ENCODE measurements at regions not wholly inside any gene's neighbourhood (a gene's known extent, or its start where the extent isn't known, plus 50 kb on each side); places are given as distances from the start of the nearest gene placed in this dataset.

DNA sequence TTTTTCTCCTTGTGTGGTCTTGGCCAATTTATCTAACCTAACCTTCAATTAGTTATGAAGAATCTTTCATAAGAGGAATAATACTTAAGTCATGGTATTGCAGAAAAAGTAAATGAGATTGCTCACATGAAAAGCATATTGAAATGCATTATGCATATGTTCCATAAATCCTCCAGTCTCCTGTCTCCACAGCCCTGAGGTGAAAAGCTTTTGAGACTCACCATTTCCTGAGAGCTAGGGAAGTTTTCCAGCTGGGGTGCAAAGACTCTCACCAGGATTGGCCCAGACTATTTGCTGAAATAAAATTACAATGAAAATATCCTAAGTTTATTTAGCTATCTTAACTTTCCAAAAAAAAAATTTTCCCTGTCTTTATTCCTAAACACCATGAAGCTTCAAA lies 723.8 kb upstream of the FLRT2 start:
- Histone ChIP-seq H3K79me2 (replicated peaks; ENCODE audit: insufficient read depth) (no peaks in the 10 kb centered on the region), H3K4me2 (no peak overlapping the region), H3K27ac (ENCODE audit: low read depth) (no peak overlapping the region), H4K20me1 (replicated peaks; ENCODE audit: insufficient read depth) (no peaks in the 10 kb centered on the region), H3K4me3 (no peak overlapping the region), H3K27me3 (ENCODE audit: insufficient read depth) (no peaks in the 10 kb centered on the region), H3F3A (replicated peaks; ENCODE audit: low read depth) (no peaks in the 10 kb centered on the region), H3K36me3 (ENCODE audit: insufficient read depth) (no peaks in the 10 kb centered on the region), H3K9me2 (ENCODE audit: insufficient read depth) (no peaks in the 10 kb centered on the region; the same call in 1 of the 2 replicates), H3K4me1 (ENCODE audit: insufficient read depth) (no peaks in the 10 kb centered on the region), H2AFZ (no peak overlapping the region)
- no peak for ATAC-seq
- Mint-ChIP-seq H3K9me3 (no peaks in the 10 kb centered on the region), H3K4me1 (no peaks in the 10 kb centered on the region), H3K27ac (no peak overlapping the region), H3K27me3 (ENCODE audit: insufficient read depth, low read depth, poor library complexity) (no peaks in the 10 kb centered on the region), H3K4me3 (no peak overlapping the region), H3K36me3 (ENCODE audit: low read depth) (no peaks in the 10 kb centered on the region)
- DNase-seq (ENCODE audit: low spot score) = no peak
- TF ChIP-seq, protein P1, sequence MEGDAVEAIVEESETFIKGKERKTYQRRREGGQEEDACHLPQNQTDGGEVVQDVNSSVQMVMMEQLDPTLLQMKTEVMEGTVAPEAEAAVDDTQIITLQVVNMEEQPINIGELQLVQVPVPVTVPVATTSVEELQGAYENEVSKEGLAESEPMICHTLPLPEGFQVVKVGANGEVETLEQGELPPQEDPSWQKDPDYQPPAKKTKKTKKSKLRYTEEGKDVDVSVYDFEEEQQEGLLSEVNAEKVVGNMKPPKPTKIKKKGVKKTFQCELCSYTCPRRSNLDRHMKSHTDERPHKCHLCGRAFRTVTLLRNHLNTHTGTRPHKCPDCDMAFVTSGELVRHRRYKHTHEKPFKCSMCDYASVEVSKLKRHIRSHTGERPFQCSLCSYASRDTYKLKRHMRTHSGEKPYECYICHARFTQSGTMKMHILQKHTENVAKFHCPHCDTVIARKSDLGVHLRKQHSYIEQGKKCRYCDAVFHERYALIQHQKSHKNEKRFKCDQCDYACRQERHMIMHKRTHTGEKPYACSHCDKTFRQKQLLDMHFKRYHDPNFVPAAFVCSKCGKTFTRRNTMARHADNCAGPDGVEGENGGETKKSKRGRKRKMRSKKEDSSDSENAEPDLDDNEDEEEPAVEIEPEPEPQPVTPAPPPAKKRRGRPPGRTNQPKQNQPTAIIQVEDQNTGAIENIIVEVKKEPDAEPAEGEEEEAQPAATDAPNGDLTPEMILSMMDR (conservative IDR thresholded peaks at IDR 0.05; ENCODE audit: low read depth in 2 of 2) = no peak
- TF ChIP-seq ZNF114 (CRISPR knock-in tag; IDR thresholded peaks at IDR 0.05) (no peak), EZH2phosphoT487 (IDR thresholded peaks at IDR 0.05; ENCODE audit: unreplicated experiment) (no peak), CREB1 (CRISPR knock-in tag; IDR thresholded peaks at IDR 0.05; ENCODE audit: low read depth) (no peak), STAT1 (IDR thresholded peaks at IDR 0.05; ENCODE audit: unreplicated experiment) (no peak), POLR2AphosphoS5 (IDR thresholded peaks at IDR 0.05; ENCODE audit: low read depth) (no peak), EZH2 (IDR thresholded peaks at IDR 0.05; ENCODE audit: low read depth, unreplicated experiment) (no peak)
- TF ChIP-seq, protein P2, sequence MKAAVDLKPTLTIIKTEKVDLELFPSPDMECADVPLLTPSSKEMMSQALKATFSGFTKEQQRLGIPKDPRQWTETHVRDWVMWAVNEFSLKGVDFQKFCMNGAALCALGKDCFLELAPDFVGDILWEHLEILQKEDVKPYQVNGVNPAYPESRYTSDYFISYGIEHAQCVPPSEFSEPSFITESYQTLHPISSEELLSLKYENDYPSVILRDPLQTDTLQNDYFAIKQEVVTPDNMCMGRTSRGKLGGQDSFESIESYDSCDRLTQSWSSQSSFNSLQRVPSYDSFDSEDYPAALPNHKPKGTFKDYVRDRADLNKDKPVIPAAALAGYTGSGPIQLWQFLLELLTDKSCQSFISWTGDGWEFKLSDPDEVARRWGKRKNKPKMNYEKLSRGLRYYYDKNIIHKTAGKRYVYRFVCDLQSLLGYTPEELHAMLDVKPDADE (IDR thresholded peaks at IDR 0.05) = no peak
- TF ChIP-seq, protein P3, sequence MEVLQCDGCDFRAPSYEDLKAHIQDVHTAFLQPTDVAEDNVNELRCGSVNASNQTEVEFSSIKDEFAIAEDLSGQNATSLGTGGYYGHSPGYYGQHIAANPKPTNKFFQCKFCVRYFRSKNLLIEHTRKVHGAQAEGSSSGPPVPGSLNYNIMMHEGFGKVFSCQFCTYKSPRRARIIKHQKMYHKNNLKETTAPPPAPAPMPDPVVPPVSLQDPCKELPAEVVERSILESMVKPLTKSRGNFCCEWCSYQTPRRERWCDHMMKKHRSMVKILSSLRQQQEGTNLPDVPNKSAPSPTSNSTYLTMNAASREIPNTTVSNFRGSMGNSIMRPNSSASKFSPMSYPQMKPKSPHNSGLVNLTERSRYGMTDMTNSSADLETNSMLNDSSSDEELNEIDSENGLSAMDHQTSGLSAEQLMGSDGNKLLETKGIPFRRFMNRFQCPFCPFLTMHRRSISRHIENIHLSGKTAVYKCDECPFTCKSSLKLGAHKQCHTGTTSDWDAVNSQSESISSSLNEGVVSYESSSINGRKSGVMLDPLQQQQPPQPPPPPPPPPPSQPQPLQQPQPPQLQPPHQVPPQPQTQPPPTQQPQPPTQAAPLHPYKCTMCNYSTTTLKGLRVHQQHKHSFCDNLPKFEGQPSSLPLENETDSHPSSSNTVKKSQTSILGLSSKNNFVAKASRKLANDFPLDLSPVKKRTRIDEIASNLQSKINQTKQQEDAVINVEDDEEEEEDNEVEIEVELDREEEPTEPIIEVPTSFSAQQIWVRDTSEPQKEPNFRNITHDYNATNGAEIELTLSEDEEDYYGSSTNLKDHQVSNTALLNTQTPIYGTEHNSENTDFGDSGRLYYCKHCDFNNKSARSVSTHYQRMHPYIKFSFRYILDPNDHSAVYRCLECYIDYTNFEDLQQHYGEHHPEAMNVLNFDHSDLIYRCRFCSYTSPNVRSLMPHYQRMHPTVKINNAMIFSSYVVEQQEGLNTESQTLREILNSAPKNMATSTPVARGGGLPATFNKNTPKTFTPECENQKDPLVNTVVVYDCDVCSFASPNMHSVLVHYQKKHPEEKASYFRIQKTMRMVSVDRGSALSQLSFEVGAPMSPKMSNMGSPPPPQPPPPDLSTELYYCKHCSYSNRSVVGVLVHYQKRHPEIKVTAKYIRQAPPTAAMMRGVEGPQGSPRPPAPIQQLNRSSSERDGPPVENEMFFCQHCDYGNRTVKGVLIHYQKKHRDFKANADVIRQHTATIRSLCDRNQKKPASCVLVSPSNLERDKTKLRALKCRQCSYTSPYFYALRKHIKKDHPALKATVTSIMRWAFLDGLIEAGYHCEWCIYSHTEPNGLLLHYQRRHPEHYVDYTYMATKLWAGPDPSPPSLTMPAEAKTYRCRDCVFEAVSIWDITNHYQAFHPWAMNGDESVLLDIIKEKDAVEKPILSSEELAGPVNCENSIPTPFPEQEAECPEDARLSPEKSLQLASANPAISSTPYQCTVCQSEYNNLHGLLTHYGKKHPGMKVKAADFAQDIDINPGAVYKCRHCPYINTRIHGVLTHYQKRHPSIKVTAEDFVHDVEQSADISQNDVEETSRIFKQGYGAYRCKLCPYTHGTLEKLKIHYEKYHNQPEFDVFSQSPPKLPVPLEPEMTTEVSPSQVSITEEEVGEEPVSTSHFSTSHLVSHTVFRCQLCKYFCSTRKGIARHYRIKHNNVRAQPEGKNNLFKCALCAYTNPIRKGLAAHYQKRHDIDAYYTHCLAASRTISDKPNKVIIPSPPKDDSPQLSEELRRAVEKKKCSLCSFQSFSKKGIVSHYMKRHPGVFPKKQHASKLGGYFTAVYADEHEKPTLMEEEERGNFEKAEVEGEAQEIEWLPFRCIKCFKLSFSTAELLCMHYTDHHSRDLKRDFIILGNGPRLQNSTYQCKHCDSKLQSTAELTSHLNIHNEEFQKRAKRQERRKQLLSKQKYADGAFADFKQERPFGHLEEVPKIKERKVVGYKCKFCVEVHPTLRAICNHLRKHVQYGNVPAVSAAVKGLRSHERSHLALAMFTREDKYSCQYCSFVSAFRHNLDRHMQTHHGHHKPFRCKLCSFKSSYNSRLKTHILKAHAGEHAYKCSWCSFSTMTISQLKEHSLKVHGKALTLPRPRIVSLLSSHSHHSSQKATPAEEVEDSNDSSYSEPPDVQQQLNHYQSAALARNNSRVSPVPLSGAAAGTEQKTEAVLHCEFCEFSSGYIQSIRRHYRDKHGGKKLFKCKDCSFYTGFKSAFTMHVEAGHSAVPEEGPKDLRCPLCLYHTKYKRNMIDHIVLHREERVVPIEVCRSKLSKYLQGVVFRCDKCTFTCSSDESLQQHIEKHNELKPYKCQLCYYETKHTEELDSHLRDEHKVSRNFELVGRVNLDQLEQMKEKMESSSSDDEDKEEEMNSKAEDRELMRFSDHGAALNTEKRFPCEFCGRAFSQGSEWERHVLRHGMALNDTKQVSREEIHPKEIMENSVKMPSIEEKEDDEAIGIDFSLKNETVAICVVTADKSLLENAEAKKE (CRISPR knock-in tag; IDR thresholded peaks at IDR 0.05) = no peak
- TF ChIP-seq, protein P4, sequence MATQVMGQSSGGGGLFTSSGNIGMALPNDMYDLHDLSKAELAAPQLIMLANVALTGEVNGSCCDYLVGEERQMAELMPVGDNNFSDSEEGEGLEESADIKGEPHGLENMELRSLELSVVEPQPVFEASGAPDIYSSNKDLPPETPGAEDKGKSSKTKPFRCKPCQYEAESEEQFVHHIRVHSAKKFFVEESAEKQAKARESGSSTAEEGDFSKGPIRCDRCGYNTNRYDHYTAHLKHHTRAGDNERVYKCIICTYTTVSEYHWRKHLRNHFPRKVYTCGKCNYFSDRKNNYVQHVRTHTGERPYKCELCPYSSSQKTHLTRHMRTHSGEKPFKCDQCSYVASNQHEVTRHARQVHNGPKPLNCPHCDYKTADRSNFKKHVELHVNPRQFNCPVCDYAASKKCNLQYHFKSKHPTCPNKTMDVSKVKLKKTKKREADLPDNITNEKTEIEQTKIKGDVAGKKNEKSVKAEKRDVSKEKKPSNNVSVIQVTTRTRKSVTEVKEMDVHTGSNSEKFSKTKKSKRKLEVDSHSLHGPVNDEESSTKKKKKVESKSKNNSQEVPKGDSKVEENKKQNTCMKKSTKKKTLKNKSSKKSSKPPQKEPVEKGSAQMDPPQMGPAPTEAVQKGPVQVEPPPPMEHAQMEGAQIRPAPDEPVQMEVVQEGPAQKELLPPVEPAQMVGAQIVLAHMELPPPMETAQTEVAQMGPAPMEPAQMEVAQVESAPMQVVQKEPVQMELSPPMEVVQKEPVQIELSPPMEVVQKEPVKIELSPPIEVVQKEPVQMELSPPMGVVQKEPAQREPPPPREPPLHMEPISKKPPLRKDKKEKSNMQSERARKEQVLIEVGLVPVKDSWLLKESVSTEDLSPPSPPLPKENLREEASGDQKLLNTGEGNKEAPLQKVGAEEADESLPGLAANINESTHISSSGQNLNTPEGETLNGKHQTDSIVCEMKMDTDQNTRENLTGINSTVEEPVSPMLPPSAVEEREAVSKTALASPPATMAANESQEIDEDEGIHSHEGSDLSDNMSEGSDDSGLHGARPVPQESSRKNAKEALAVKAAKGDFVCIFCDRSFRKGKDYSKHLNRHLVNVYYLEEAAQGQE (IDR thresholded peaks at IDR 0.05; ENCODE audit: unreplicated experiment) = no peak

Measured in GM23338 (cell line).